C4-2B (cell line): ENCODE measurements at regions not wholly inside any gene's neighbourhood (a gene's known extent, or its start where the extent isn't known, plus 50 kb on each side); places are given as distances from the start of the nearest gene placed in this dataset.

Source experiments
- H3K27ac ChIP-seq: fragments of 450-650 bp; 2 replicates; pipeline ENCODE4 v1.5.1; 2017
- CTCF ChIP-seq: fragments of 450-650 bp; conservative IDR thresholded peaks from 2 replicates; pipeline ENCODE4 v1.5.1; 2017; ENCODE audit warnings: mild to moderate bottlenecking
- ZFX ChIP-seq: fragments of 450-650 bp; IDR thresholded peaks from 2 replicates; pipeline ENCODE4 v1.6.1; 2017

GRCh38 chr13:76723551-76724232 lies 162.5 kb downstream of the KCTD12 start:
- H3K27ac ChIP-seq: no peak overlapping the region
- TF ChIP-seq ZFX: no peak
- no peak for TF ChIP-seq CTCF

- H3K27ac ChIP-seq: no peak overlapping the region
Measured at GRCh38 chr13:76722782-76723181, 163.4 kb downstream of the KCTD12 start.

GRCh38 chr13:76720821-76721220 lies 165.4 kb downstream of the KCTD12 start:
- H3K27ac ChIP-seq: no peak overlapping the region
- TF ChIP-seq ZFX (no peak), CTCF (no peak)

More at GRCh38 chr13:76722782-76723181, 163.4 kb downstream of the KCTD12 start:
- TF ChIP-seq ZFX (no peak), CTCF (no peak)

GRCh38 chr13:76720416-76720815 lies 165.8 kb downstream of the KCTD12 start:
- H3K27ac ChIP-seq: no peak overlapping the region
- TF ChIP-seq ZFX (no peak), CTCF (no peak)

- no peak overlapping the region for H3K27ac ChIP-seq
- TF ChIP-seq CTCF (no peak), ZFX (no peak)
Measured at GRCh38 chr13:76719955-76720354, 166.2 kb downstream of the KCTD12 start.

- TF ChIP-seq ZFX (no peak), CTCF (no peak)
- H3K27ac ChIP-seq: no peak overlapping the region
Measured at GRCh38 chr13:76717092-76717491, 169.1 kb downstream of the KCTD12 start.

- no peak overlapping the region for H3K27ac ChIP-seq
- TF ChIP-seq CTCF (no peak), ZFX (no peak)
Measured at GRCh38 chr13:76715621-76716020, 170.6 kb downstream of the KCTD12 start.
